ENCODE measurements at regions not wholly inside any gene's neighbourhood (a gene's known extent, or its start where the extent isn't known, plus 50 kb on each side); places are given as distances from the start of the nearest gene placed in this dataset.

DNA sequence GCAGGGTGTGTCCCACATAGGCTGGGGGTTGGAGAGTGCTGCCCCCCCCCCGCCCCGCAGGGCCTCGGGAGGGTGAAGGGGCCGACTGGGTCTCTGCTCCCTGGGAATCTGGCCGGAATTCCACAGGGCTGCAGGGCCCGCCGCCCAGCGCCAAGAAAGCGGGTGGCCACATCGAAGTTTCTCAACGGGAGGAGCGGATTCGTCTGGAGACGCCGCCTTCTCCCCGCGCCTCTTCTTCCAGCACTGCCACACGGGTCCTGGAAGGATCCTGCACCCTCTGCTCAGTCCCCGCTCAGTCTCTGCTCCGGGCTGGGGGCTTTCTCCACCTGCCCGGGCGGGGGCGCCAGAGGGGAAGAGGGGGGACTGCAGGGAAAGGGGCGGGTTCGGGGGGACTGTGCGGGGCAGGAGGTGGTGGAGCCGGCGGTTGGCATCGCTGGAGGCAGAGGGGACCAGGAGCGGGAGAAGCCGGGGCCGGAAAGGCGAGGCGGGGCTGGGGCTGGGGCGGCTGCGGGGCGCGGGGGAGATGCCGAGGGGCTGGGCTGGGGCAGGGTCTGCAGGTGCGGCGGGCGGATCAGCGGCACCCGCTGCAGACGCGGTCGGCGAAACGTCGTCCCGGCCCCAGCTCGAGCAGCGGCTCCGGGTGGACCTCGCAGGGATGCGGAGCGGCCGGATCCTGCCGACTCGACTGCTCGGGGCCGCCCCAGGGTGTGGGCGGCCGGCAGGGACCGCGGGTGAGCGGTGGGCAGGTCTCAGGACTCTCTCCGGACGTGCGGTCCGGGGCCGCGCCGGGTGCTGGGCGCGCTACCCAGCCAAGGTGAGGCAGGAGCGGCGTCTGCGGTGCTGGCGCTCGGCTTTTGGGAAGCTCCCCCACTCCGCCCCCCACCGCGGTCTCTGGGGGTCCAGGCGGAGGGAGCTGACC lies 811.4 kb upstream of the TMEM132C start:
- peak; percentile 14 for TF ChIP-seq CTCF (IDR thresholded peaks at IDR 0.05; ENCODE audit: control insufficient read depth, insufficient read depth, low read depth, low read length, missing control alignments)
- no peak for DNase-seq (ENCODE audit: low read depth)
- peak overlapping the region; percentile 47 for H3K4me3 ChIP-seq (ENCODE audit: control insufficient read depth, low read depth, low read length)

DNA sequence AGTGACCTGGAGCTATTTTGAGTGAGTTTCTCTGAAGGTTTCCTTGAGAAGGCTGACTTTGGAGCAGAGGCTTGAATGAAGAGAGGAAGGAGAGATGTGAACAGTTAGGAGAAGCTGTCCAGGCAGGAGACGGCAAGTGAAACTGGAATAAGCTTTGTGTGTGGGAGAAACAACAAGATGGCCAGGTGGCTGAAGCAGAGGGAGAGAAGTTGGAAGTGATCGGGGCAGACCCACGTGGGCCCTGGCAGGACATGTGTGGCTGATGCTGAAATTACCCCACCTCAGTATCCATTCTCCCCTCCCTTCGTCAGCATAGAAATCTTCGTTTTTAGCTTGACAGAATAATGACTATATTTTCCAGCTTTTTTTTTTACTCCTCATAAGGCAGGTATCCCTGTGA lies 809.2 kb upstream of the TMEM132C start:
- no peak overlapping the region for H3K4me3 ChIP-seq (ENCODE audit: control insufficient read depth, low read depth, low read length)
- no peak for DNase-seq (ENCODE audit: low read depth)
- TF ChIP-seq CTCF (IDR thresholded peaks at IDR 0.05; ENCODE audit: control insufficient read depth, insufficient read depth, low read depth, low read length, missing control alignments), result no peak

DNA sequence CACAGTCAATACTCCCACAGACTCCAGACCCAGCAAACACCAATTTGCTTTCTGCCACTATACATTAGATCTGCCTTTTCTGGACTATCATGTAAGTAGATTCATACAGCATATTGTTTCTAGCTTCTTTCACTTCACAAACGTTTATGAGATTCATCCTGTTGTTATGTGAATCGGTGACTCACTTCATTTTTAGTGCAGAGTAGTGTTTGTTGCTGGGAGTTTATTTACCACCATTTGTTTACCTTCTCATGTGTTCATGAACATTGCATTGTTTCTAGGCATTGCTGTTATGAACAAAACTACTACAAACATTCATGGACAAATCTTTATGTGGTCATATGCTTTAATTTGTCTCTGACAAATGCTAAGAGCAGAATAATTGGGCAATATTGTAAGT lies 807.8 kb upstream of the TMEM132C start:
- no peak for TF ChIP-seq CTCF (IDR thresholded peaks at IDR 0.05; ENCODE audit: control insufficient read depth, insufficient read depth, low read depth, low read length, missing control alignments)
- no peak for DNase-seq (ENCODE audit: low read depth)
- H3K4me3 ChIP-seq (ENCODE audit: control insufficient read depth, low read depth, low read length), result no peak overlapping the region

GRCh38 chr12:127459687-127460086 lies 807.3 kb upstream of the TMEM132C start:
- TF ChIP-seq CTCF (IDR thresholded peaks at IDR 0.05; ENCODE audit: control insufficient read depth, insufficient read depth, low read depth, low read length, missing control alignments), result no peak
- H3K4me3 ChIP-seq (ENCODE audit: control insufficient read depth, low read depth, low read length), result no peak overlapping the region
- no peak for DNase-seq (ENCODE audit: low read depth)

DNA sequence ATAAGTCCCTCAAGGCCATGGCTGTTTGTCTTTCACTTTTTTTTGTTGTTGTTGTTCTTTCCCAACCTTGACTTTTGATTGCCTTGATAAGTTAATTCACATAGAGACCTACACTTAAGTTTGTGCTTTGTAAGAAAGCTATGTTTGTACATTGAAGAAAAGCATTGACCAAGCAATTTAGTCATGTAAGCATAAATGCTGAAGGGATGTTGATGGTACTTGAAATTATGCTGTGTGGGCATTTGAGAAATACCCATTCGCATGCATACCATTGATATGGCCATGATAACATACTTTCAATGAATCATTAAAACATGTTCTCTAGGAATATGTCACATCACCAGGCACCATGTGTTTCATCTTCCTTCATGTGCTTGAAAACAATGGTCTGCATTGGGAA lies 803.7 kb upstream of the TMEM132C start:
- no peak for TF ChIP-seq CTCF (IDR thresholded peaks at IDR 0.05; ENCODE audit: control insufficient read depth, insufficient read depth, low read depth, low read length, missing control alignments)
- H3K4me3 ChIP-seq (ENCODE audit: control insufficient read depth, low read depth, low read length), result no peak overlapping the region
- no peak for DNase-seq (ENCODE audit: low read depth)

DNA sequence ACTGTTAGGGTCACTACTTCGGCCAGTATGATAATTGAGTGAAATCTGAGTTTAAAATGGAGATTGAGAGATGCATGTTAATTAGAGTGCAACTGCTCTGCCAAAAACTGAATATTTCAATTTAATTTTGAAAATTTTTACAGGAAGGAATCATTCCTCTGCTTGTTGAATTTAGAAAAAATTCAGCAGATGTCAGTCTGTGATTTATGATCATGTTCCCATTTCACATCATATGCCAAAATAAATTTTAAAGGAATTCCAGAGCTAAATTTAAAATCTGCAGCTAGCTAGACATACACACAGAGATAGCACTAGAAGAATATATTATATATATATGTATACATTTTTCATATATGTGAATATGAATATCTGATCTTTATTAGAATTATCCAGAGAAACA lies 797.6 kb upstream of the TMEM132C start:
- no peak for TF ChIP-seq CTCF (IDR thresholded peaks at IDR 0.05; ENCODE audit: control insufficient read depth, insufficient read depth, low read depth, low read length, missing control alignments)
- no peak overlapping the region for H3K4me3 ChIP-seq (ENCODE audit: control insufficient read depth, low read depth, low read length)
- no peak for DNase-seq (ENCODE audit: low read depth)
